ENCODE measurements at regions not wholly inside any gene's neighbourhood (a gene's known extent, or its start where the extent isn't known, plus 50 kb on each side); places are given as distances from the start of the nearest gene placed in this dataset.

GRCh38 chr3:126275620-126275904, 81.6 kb downstream of the KLF15 start:
- no peak for DNase-seq (ENCODE audit: extremely low read depth, low read depth)
- no peak overlapping the region for H3K4me3 ChIP-seq (replicated peaks; ENCODE audit: low read depth, low read length)
- TF ChIP-seq CTCF (IDR thresholded peaks at IDR 0.05; ENCODE audit: low read depth, low read length, missing control alignments) = no peak

- no peak for TF ChIP-seq CTCF (IDR thresholded peaks at IDR 0.05; ENCODE audit: low read depth, low read length, missing control alignments)
- DNase-seq (ENCODE audit: extremely low read depth, low read depth) = no peak
- no peak overlapping the region for H3K4me3 ChIP-seq (replicated peaks; ENCODE audit: low read depth, low read length)
These were observed 82.2 kb downstream of the KLF15 start for GRCh38 chr3:126274735-126275619.

GRCh38 chr3:126270145-126270811, 86.9 kb downstream of the KLF15 start:
- no peak overlapping the region for H3K4me3 ChIP-seq (replicated peaks; ENCODE audit: low read depth, low read length)
- DNase-seq (ENCODE audit: extremely low read depth, low read depth) = no peak
- no peak for TF ChIP-seq CTCF (IDR thresholded peaks at IDR 0.05; ENCODE audit: low read depth, low read length, missing control alignments)

GRCh38 chr3:126269354-126269753, 87.9 kb downstream of the KLF15 start:
- H3K4me3 ChIP-seq (replicated peaks; ENCODE audit: low read depth, low read length) = no peak overlapping the region
- DNase-seq (ENCODE audit: extremely low read depth, low read depth) = no peak
- TF ChIP-seq CTCF (IDR thresholded peaks at IDR 0.05; ENCODE audit: low read depth, low read length, missing control alignments) = no peak

- H3K4me3 ChIP-seq (replicated peaks; ENCODE audit: low read depth, low read length) = no peak overlapping the region
- no peak for DNase-seq (ENCODE audit: extremely low read depth, low read depth)
- no peak for TF ChIP-seq CTCF (IDR thresholded peaks at IDR 0.05; ENCODE audit: low read depth, low read length, missing control alignments)
These were observed 88.3 kb downstream of the KLF15 start for GRCh38 chr3:126268866-126269265.

- peak overlapping the region; percentile 32 for H3K4me3 ChIP-seq (replicated peaks; ENCODE audit: low read depth, low read length)
- no peak for TF ChIP-seq CTCF (IDR thresholded peaks at IDR 0.05; ENCODE audit: low read depth, low read length, missing control alignments)
- DNase-seq (ENCODE audit: extremely low read depth, low read depth) = no peak
These were observed 87.7 kb upstream of the ALDH1L1 start for GRCh38 chr3:126267976-126268615.

All from HFF-Myc (cell line).